ENCODE measurements at regions not wholly inside any gene's neighbourhood (a gene's known extent, or its start where the extent isn't known, plus 50 kb on each side); places are given as distances from the start of the nearest gene placed in this dataset.
A peak's percentile ranks its signal among the peaks of the same experiment; 100 is the strongest.

- TF ChIP-seq EZH2 (IDR thresholded peaks at IDR 0.05) (no peak), CTCF (IDR thresholded peaks at IDR 0.05) (no peak), EZH2phosphoT487 (IDR thresholded peaks at IDR 0.05) (no peak)
- Histone ChIP-seq H3K27ac (no peak overlapping the region), H3F3A (ENCODE audit: low read depth) (no peaks in the 10 kb centered on the region), H3K4me3 (no peak overlapping the region), H3K9ac (no peak overlapping the region), H3K4me2 (no peak overlapping the region), H3K79me2 (ENCODE audit: low read depth) (no peaks in the 10 kb centered on the region), H4K20me1 (ENCODE audit: low read depth) (no peaks in the 10 kb centered on the region), H3K36me3 (no peaks in the 10 kb centered on the region), H3K4me1 (no peaks in the 10 kb centered on the region), H3K9me3 (ENCODE audit: low read depth) (no peaks in the 10 kb centered on the region), H2AFZ (replicated peaks) (no peak overlapping the region), H3K27me3 (no peaks in the 10 kb centered on the region)
- H3K36me3 Mint-ChIP-seq, result no peaks in the 10 kb centered on the region
- H3K4me3 Mint-ChIP-seq, result no peak overlapping the region
- H3K27me3 Mint-ChIP-seq (ENCODE audit: insufficient read depth, low read depth), result no peaks in the 10 kb centered on the region
- peaks cover 2% of the 10 kb centered on the region for H3K9me3 Mint-ChIP-seq
- H3K27ac Mint-ChIP-seq, result no peak overlapping the region
- no peak for DNase-seq (ENCODE audit: low spot score)
- peaks cover 5% of the 10 kb centered on the region for H3K4me1 Mint-ChIP-seq
Measured at GRCh38 chr6:114783783-114784182, 441.0 kb upstream of the HS3ST5 start.

DNA sequence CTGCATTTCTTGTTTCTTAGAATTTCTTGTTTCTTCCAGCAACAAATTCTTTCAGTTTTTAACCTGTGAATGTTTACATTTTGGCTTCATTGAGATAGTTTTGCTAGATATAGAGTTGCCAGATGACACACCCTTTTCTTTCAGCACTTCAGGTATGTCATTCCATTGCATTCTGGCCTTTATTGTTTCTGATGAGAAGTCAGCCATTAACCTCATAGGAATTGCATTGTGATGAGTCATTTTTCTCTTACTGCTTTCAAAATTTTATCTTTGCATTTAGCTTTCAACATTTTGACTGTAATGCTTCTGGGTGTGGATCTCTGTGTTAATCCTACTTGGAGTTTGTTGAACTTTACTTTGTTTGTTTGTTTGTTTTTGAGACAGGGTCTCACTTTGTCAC lies 440.3 kb upstream of the HS3ST5 start:
- DNase-seq (ENCODE audit: low spot score), result no peak
- H3K9ac ChIP-seq, result no peak overlapping the region
- TF ChIP-seq EZH2 (IDR thresholded peaks at IDR 0.05), result no peak
- TF ChIP-seq CTCF (IDR thresholded peaks at IDR 0.05), result no peak
- H3F3A ChIP-seq (ENCODE audit: low read depth), result no peaks in the 10 kb centered on the region
- Mint-ChIP-seq H3K4me3 (no peak overlapping the region), H3K9me3 (peaks cover 2% of the 10 kb centered on the region), H3K4me1 (peaks cover 5% of the 10 kb centered on the region), H3K27ac (no peak overlapping the region), H3K36me3 (no peaks in the 10 kb centered on the region), H3K27me3 (ENCODE audit: insufficient read depth, low read depth) (no peaks in the 10 kb centered on the region)
- no peaks in the 10 kb centered on the region for H3K36me3 ChIP-seq
- no peaks in the 10 kb centered on the region for H3K4me1 ChIP-seq
- H3K9me3 ChIP-seq (ENCODE audit: low read depth), result no peaks in the 10 kb centered on the region
- no peaks in the 10 kb centered on the region for H4K20me1 ChIP-seq (ENCODE audit: low read depth)
- H3K4me3 ChIP-seq, result no peak overlapping the region
- H3K4me2 ChIP-seq, result no peak overlapping the region
- H3K79me2 ChIP-seq (ENCODE audit: low read depth), result no peaks in the 10 kb centered on the region
- H3K27ac ChIP-seq, result no peak overlapping the region
- H3K27me3 ChIP-seq, result no peaks in the 10 kb centered on the region
- H2AFZ ChIP-seq (replicated peaks), result no peak overlapping the region

- Histone ChIP-seq H2AFZ (replicated peaks) (no peak overlapping the region), H3F3A (ENCODE audit: low read depth) (no peaks in the 10 kb centered on the region), H4K20me1 (ENCODE audit: low read depth) (no peaks in the 10 kb centered on the region), H3K36me3 (no peaks in the 10 kb centered on the region), H3K4me2 (no peak overlapping the region), H3K79me2 (ENCODE audit: low read depth) (no peaks in the 10 kb centered on the region), H3K27me3 (no peaks in the 10 kb centered on the region), H3K4me3 (no peak overlapping the region), H3K9ac (no peak overlapping the region), H3K27ac (no peak overlapping the region), H3K4me1 (no peaks in the 10 kb centered on the region), H3K9me3 (ENCODE audit: low read depth) (no peaks in the 10 kb centered on the region)
- no peaks in the 10 kb centered on the region for H3K27me3 Mint-ChIP-seq (ENCODE audit: insufficient read depth, low read depth)
- no peak overlapping the region for H3K27ac Mint-ChIP-seq
- DNase-seq (ENCODE audit: low spot score), result no peak
- TF ChIP-seq CTCF (IDR thresholded peaks at IDR 0.05) (no peak), EZH2 (IDR thresholded peaks at IDR 0.05) (no peak), EZH2phosphoT487 (IDR thresholded peaks at IDR 0.05) (no peak)
- H3K36me3 Mint-ChIP-seq, result no peaks in the 10 kb centered on the region
- H3K4me3 Mint-ChIP-seq, result no peak overlapping the region
- no peaks in the 10 kb centered on the region for H3K9me3 Mint-ChIP-seq
- no peaks in the 10 kb centered on the region for H3K4me1 Mint-ChIP-seq
Measured at GRCh38 chr6:114764866-114765265, 422.0 kb upstream of the HS3ST5 start.

DNA sequence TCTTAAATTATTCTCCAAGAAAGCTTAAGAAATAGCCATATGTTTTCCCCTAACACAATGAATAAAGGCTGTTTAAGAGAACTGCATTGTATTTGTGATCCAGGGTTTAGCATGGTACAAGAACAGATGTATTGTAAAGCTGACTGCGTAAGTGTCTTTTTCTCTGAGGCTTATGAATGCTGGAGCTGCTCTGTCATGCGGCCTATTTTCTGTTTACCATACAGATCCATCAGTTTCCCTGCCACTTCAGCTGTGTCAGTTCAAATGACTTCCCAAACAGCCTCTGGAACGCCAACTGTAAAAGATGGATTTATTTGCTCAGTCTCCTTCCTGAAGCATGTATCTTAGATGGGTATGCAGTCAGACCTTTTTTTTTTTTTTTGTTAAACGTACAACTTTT lies 419.3 kb upstream of the HS3ST5 start:
- Mint-ChIP-seq H3K36me3 (no peaks in the 10 kb centered on the region), H3K4me1 (no peaks in the 10 kb centered on the region), H3K4me3 (no peak overlapping the region), H3K27me3 (ENCODE audit: insufficient read depth, low read depth) (peaks cover 2% of the 10 kb centered on the region), H3K9me3 (no peaks in the 10 kb centered on the region), H3K27ac (no peak overlapping the region)
- Histone ChIP-seq H3K27me3 (no peaks in the 10 kb centered on the region), H3K4me1 (no peaks in the 10 kb centered on the region), H3K4me2 (no peak overlapping the region), H3K27ac (no peak overlapping the region), H3K9me3 (ENCODE audit: low read depth) (no peaks in the 10 kb centered on the region), H3F3A (ENCODE audit: low read depth) (no peaks in the 10 kb centered on the region), H4K20me1 (ENCODE audit: low read depth) (no peaks in the 10 kb centered on the region), H2AFZ (replicated peaks) (peak overlapping the region; percentile 32), H3K36me3 (no peaks in the 10 kb centered on the region), H3K79me2 (ENCODE audit: low read depth) (no peaks in the 10 kb centered on the region), H3K9ac (no peak overlapping the region), H3K4me3 (no peak overlapping the region)
- TF ChIP-seq CTCF (IDR thresholded peaks at IDR 0.05) (no peak), EZH2 (IDR thresholded peaks at IDR 0.05) (no peak), EZH2phosphoT487 (IDR thresholded peaks at IDR 0.05) (no peak)
- DNase-seq (ENCODE audit: low spot score), result peak; percentile 16

Data from neural progenitor cell (in vitro differentiated cells).